ENCODE measurements at regions not wholly inside any gene's neighbourhood (a gene's known extent, or its start where the extent isn't known, plus 50 kb on each side); places are given as distances from the start of the nearest gene placed in this dataset.

GRCh38 chr2:8587920-8588830 lies 93.7 kb upstream of the ID2 start:
- Mint-ChIP-seq H3K9me3 (no peaks in the 10 kb centered on the region), H3K4me3 (no peak overlapping the region), H3K27me3 (no peaks in the 10 kb centered on the region), H3K27ac (no peak overlapping the region), H3K4me1 (ENCODE audit: unreplicated experiment) (peaks cover 18% of the 10 kb centered on the region), H3K36me3 (no peaks in the 10 kb centered on the region)
- no peak for TF ChIP-seq CTCF (conservative IDR thresholded peaks at IDR 0.05)
- DNase-seq (ENCODE audit: extremely low spot score, unreplicated experiment), result no peak

- Mint-ChIP-seq H3K9me3 (no peaks in the 10 kb centered on the region), H3K27ac (no peak overlapping the region), H3K4me3 (peak overlapping the region; percentile 11), H3K4me1 (ENCODE audit: unreplicated experiment) (peaks cover 22% of the 10 kb centered on the region), H3K36me3 (no peaks in the 10 kb centered on the region), H3K27me3 (no peaks in the 10 kb centered on the region)
- DNase-seq (ENCODE audit: extremely low spot score, unreplicated experiment), result no peak
- no peak for TF ChIP-seq CTCF (conservative IDR thresholded peaks at IDR 0.05)
These were observed 93.0 kb upstream of the ID2 start for GRCh38 chr2:8588831-8589191.

GRCh38 chr2:8589721-8590120 lies 92.1 kb upstream of the ID2 start:
- Mint-ChIP-seq H3K9me3 (no peaks in the 10 kb centered on the region), H3K27me3 (no peaks in the 10 kb centered on the region), H3K4me3 (no peak overlapping the region), H3K4me1 (ENCODE audit: unreplicated experiment) (peaks cover 24% of the 10 kb centered on the region), H3K36me3 (no peaks in the 10 kb centered on the region), H3K27ac (no peak overlapping the region)
- DNase-seq (ENCODE audit: extremely low spot score, unreplicated experiment), result no peak
- TF ChIP-seq CTCF (conservative IDR thresholded peaks at IDR 0.05), result no peak

GRCh38 chr2:8590938-8591337 lies 90.9 kb upstream of the ID2 start:
- peaks cover 23% of the 10 kb centered on the region for H3K4me1 Mint-ChIP-seq (ENCODE audit: unreplicated experiment)
- H3K9me3 Mint-ChIP-seq, result no peaks in the 10 kb centered on the region
- H3K27ac Mint-ChIP-seq, result no peak overlapping the region
- no peaks in the 10 kb centered on the region for H3K36me3 Mint-ChIP-seq
- DNase-seq (ENCODE audit: extremely low spot score, unreplicated experiment), result no peak
- H3K4me3 Mint-ChIP-seq, result no peak overlapping the region
- no peaks in the 10 kb centered on the region for H3K27me3 Mint-ChIP-seq
- no peak for TF ChIP-seq CTCF (conservative IDR thresholded peaks at IDR 0.05)

GRCh38 chr2:8592736-8593135 lies 89.1 kb upstream of the ID2 start:
- no peaks in the 10 kb centered on the region for H3K9me3 Mint-ChIP-seq
- no peaks in the 10 kb centered on the region for H3K36me3 Mint-ChIP-seq
- no peak for DNase-seq (ENCODE audit: extremely low spot score, unreplicated experiment)
- H3K27ac Mint-ChIP-seq, result no peak overlapping the region
- no peak overlapping the region for H3K4me3 Mint-ChIP-seq
- no peaks in the 10 kb centered on the region for H3K27me3 Mint-ChIP-seq
- H3K4me1 Mint-ChIP-seq (ENCODE audit: unreplicated experiment), result peaks cover 20% of the 10 kb centered on the region
- no peak for TF ChIP-seq CTCF (conservative IDR thresholded peaks at IDR 0.05)

Measured in type B pancreatic cell (in vitro differentiated cells).